ENCODE measurements at regions not wholly inside any gene's neighbourhood (a gene's known extent, or its start where the extent isn't known, plus 50 kb on each side); places are given as distances from the start of the nearest gene placed in this dataset.

DNA sequence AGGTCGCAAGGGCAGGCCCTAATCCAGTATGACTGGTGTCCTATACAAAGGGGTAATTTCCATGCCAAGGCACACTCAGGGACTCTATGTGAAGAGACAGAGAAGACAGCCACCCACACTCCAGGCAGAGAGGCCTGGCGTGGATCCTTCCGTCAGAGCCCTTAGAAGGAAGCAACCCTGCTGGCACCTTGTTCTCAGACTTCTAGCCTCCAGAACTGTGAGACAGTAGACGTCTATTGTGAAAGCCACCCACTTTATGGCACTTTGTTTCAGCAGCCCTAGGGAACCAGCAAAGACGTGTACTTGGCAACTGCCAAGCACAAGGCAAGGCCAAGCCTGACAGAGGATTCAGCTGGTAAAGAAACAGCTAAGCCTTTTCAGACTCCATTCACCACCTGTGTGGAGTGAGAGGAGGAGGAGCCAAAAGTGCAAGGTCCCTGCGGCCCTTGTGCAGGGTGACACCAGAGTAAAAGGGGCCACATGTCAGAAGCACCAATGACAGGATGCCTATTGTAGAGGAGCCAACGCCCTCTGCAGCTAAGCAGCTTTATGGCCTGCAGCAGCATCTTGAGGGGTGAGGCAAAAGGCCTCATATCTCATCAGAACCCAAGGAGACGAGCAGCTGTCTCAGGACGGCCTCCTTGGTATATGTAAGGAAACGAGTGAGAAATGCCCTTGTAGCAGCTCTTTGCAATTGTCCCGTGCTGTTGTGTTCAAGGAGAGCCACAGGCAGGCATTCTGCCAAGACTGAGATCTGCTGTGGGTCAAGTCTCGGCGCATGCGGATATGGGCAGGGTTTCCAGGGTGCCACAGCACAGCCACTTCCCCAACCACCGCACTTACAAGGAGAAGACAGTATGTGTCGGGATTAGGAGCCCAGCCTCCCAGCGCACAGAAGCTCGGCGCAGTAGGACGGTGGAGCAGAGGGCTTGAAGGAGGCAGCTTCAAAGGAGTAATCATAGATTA, 121.5 kb upstream of the LIPC start:
- Histone ChIP-seq H3K9me3 (ENCODE audit: control insufficient read depth in 2 of 3, low read length in 3 of 3) (no peaks in the 10 kb centered on the region), H3K27ac (ENCODE audit: low read depth, low read length) (no peak overlapping the region), H3K4me3 (ENCODE audit: low read length) (no peak overlapping the region), H3K4me1 (ENCODE audit: control insufficient read depth in 2 of 2, insufficient read depth in 2 of 2, low read length in 2 of 2) (peaks cover 12 to 20% of the 10 kb centered on the region in 2 donors), H3K27me3 (ENCODE audit: control insufficient read depth in 2 of 2, insufficient read depth in 2 of 2, low read length in 2 of 2) (no peaks in the 10 kb centered on the region), H3K36me3 (ENCODE audit: control insufficient read depth in 2 of 3, insufficient read depth in 3 of 3, low read length in 3 of 3) (no peaks in the 10 kb centered on the region)
- Mint-ChIP-seq H3K36me3 (peaks cover 0 to 4% (median 0%) of the 10 kb centered on the region in 5 donors), H3K27ac (peak overlapping the region in 3 of 9 donors; percentile 38 to 63 (median 53)), H3K4me3 (peak overlapping the region in 1 of 10 donors; percentile 14), H3K9me3 (peaks cover 0 to 3% (median 0%) of the 10 kb centered on the region in 11 donors), H3K4me1 (peaks cover 26 to 63% (median 39%) of the 10 kb centered on the region in 7 donors), H3K27me3 (no peaks in the 10 kb centered on the region)
- CTCF ChIA-PET, result no interaction called here
- no peak for ATAC-seq
- intact Hi-C loops (cut with micrococcal nuclease), result loop anchor here in 1 of 2 donors (10.0 kb wide), 1 partner anchor 105 kb away; no protein-coding TSS in a partner anchor
- DNase-seq, result no peak
- POLR2A ChIA-PET, result no interaction called here

DNA sequence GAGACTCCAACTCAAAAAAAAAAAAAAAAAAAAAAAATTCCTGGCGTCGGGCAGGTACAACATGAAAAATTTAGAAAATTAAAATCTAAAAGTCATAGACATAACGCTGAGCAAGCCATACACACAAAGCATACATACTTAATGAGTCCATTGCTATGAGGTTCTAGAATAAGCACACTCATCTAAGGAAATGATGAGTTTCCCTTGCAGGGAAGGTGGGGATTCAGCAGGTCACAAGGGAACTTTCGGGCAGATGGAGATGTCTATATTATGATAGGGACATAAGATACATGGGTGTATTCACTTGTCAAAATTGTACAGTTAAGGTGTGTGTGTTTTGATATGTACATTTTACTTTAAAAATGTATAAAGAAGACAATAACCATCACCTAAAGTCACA, 120.2 kb upstream of the LIPC start:
- intact Hi-C loops (cut with micrococcal nuclease), result loop anchor here in 1 of 2 donors (10.0 kb wide), 1 partner anchor 103 kb away; no protein-coding TSS in a partner anchor
- peak overlapping the region in 2 of 9 donors; percentile 2 to 19 for H3K27ac Mint-ChIP-seq

DNA sequence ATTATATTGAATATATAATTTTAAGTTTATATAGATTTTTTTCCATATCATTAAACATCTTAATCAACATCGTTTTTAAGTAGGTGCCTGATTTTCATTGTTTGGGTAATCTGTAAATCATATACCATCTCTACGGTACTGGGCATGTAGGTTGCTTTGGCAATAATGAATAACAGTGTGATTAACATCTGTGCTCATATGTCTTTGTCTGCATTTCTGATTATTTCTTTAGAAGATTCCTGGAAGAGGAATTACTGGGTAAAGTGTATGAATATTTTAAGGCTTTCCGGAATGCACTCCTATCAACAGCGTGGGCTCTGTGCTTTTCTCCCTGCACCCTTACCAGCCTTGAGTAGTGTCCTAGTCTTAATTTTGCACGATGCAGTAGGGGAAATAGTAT, 119.8 kb upstream of the LIPC start:
- H3K36me3 Mint-ChIP-seq, result peaks cover 0 to 8% (median 0%) of the 10 kb centered on the region in 5 donors
- CTCF ChIA-PET, result no interaction called here
- H3K4me3 ChIP-seq (ENCODE audit: low read length), result no peak overlapping the region
- H3K4me3 Mint-ChIP-seq, result no peak overlapping the region
- peaks cover 0 to 14% (median 0%) of the 10 kb centered on the region in 11 donors for H3K9me3 Mint-ChIP-seq
- peak overlapping the region in 2 of 9 donors; percentile 19 to 44 for H3K27ac Mint-ChIP-seq
- H3K4me1 ChIP-seq (ENCODE audit: control insufficient read depth in 2 of 2, insufficient read depth in 2 of 2, low read length in 2 of 2), result peaks cover 14 to 25% of the 10 kb centered on the region in 2 donors
- H3K27me3 ChIP-seq (ENCODE audit: control insufficient read depth in 2 of 2, insufficient read depth in 2 of 2, low read length in 2 of 2), result no peaks in the 10 kb centered on the region
- POLR2A ChIA-PET, result no interaction called here
- H3K36me3 ChIP-seq (ENCODE audit: control insufficient read depth in 2 of 3, insufficient read depth in 3 of 3, low read length in 3 of 3), result no peaks in the 10 kb centered on the region
- no peaks in the 10 kb centered on the region for H3K27me3 Mint-ChIP-seq
- DNase-seq, result no peak
- ATAC-seq, result no peak
- no peak overlapping the region for H3K27ac ChIP-seq (ENCODE audit: low read depth, low read length)
- no peaks in the 10 kb centered on the region for H3K9me3 ChIP-seq (ENCODE audit: control insufficient read depth in 2 of 3, low read length in 3 of 3)
- peaks cover 26 to 68% (median 46%) of the 10 kb centered on the region in 7 donors for H3K4me1 Mint-ChIP-seq
- intact Hi-C loops (cut with micrococcal nuclease), result loop anchor here in 1 of 2 donors (10.0 kb wide), 1 partner anchor 103 kb away; no protein-coding TSS in a partner anchor

More for the DNA sequence above, 120.2 kb upstream of the LIPC start:
- Histone ChIP-seq H3K27me3 (ENCODE audit: control insufficient read depth in 2 of 2, insufficient read depth in 2 of 2, low read length in 2 of 2) (no peaks in the 10 kb centered on the region), H3K9me3 (ENCODE audit: control insufficient read depth in 2 of 3, low read length in 3 of 3) (no peaks in the 10 kb centered on the region), H3K36me3 (ENCODE audit: control insufficient read depth in 2 of 3, insufficient read depth in 3 of 3, low read length in 3 of 3) (no peaks in the 10 kb centered on the region), H3K27ac (ENCODE audit: low read depth, low read length) (no peak overlapping the region), H3K4me1 (ENCODE audit: control insufficient read depth in 2 of 2, insufficient read depth in 2 of 2, low read length in 2 of 2) (peaks cover 14 to 25% of the 10 kb centered on the region in 2 donors), H3K4me3 (ENCODE audit: low read length) (no peak overlapping the region)
- H3K9me3 Mint-ChIP-seq, result peaks cover 0 to 9% (median 0%) of the 10 kb centered on the region in 11 donors
- no peak for DNase-seq
- H3K36me3 Mint-ChIP-seq, result peaks cover 0 to 8% (median 0%) of the 10 kb centered on the region in 5 donors
- no peak for ATAC-seq
- no peak overlapping the region for H3K4me3 Mint-ChIP-seq
- no peaks in the 10 kb centered on the region for H3K27me3 Mint-ChIP-seq
- peaks cover 30 to 68% (median 45%) of the 10 kb centered on the region in 7 donors for H3K4me1 Mint-ChIP-seq
- ChIA-PET POLR2A (no interaction called here), CTCF (no interaction called here)

DNA sequence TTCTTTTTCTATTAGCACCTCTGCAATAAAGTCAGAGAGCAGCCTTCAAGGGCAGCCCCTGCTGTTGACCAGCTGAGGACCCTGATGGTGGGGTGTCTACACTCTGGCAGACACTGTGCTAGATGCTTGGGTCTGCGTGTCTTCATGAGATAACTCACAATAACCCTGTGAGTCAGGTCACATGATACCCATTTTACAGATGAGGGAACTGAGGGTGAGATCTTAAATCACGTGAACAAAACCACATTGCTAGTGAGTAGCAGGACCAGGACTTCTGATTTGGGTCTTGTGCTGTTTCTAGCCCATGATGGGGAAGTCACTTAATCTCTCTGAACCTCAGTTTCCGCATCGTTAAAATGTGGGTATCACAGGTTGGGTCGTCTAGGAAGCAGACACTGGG, 118.5 kb upstream of the LIPC start:
- Histone ChIP-seq H3K27me3 (ENCODE audit: control insufficient read depth in 2 of 2, insufficient read depth in 2 of 2, low read length in 2 of 2) (no peaks in the 10 kb centered on the region), H3K4me1 (ENCODE audit: control insufficient read depth in 2 of 2, insufficient read depth in 2 of 2, low read length in 2 of 2) (peaks cover 14 to 25% of the 10 kb centered on the region in 2 donors), H3K4me3 (ENCODE audit: low read length) (no peak overlapping the region), H3K27ac (ENCODE audit: low read depth, low read length) (no peak overlapping the region), H3K9me3 (ENCODE audit: control insufficient read depth in 2 of 3, low read length in 3 of 3) (no peaks in the 10 kb centered on the region), H3K36me3 (ENCODE audit: control insufficient read depth in 2 of 3, insufficient read depth in 3 of 3, low read length in 3 of 3) (no peaks in the 10 kb centered on the region)
- H3K4me3 Mint-ChIP-seq, result peak overlapping the region in 3 of 10 donors; percentile 25 to 49 (median 37)
- DNase-seq (no peak), ATAC-seq (peak; percentile 60)
- intact Hi-C loops (cut with micrococcal nuclease), result loop anchor here in 1 of 2 donors (10.0 kb wide), 1 partner anchor 101 kb away; no protein-coding TSS in a partner anchor
- peak overlapping the region; percentile 24 to 88 (median 72) for H3K27ac Mint-ChIP-seq
- H3K4me1 Mint-ChIP-seq, result peaks cover 22 to 66% (median 52%) of the 10 kb centered on the region in 7 donors
- peaks cover 0 to 13% (median 0%) of the 10 kb centered on the region in 5 donors for H3K36me3 Mint-ChIP-seq
- CTCF ChIA-PET, result no interaction called here
- no peaks in the 10 kb centered on the region for H3K27me3 Mint-ChIP-seq
- POLR2A ChIA-PET, result no interaction called here
- H3K9me3 Mint-ChIP-seq, result peaks cover 0 to 17% (median 0%) of the 10 kb centered on the region in 11 donors

DNA sequence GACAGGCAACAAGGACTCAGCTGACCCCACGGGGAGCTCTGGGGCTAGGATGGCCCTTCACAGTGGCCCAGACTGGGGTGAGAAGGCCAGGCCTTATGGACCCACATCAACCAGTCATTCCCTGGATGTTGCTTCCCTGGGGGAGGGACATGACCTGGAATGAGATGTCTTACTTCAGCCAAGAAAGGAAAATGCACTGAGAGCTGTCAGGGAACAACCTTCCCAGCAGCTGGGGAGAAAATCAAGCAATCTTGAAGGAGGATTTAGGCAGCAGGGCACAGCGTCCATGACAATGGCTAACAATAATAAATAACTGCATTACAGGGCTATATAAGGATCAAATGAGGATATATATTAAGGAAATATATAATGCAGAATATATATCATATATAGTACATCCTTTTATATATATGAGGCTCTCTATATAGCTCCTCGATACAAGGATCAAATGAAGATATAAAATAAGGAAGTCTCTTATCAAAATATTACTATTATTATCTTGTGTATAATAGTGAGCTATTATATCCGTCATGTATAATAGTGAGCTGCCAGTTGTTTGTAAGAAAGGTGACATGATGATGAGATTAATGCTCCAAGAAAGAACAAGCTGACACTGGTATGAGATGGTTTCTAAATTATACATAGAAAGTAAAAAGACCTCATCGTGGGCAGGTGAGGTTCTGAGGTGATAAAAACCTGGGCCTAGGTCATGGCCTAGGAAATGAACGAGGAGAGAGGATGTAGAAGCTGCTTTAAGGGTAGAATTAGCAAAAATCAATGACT, 117.8 kb upstream of the LIPC start:
- H3K9me3 Mint-ChIP-seq, result peaks cover 0 to 17% (median 0%) of the 10 kb centered on the region in 11 donors
- H3K36me3 ChIP-seq (ENCODE audit: control insufficient read depth in 2 of 3, insufficient read depth in 3 of 3, low read length in 3 of 3), result no peaks in the 10 kb centered on the region
- H3K4me1 ChIP-seq (ENCODE audit: control insufficient read depth in 2 of 2, insufficient read depth in 2 of 2, low read length in 2 of 2), result peaks cover 14 to 25% of the 10 kb centered on the region in 2 donors
- no peaks in the 10 kb centered on the region for H3K9me3 ChIP-seq (ENCODE audit: control insufficient read depth in 2 of 3, low read length in 3 of 3)
- peaks cover 0 to 13% (median 0%) of the 10 kb centered on the region in 5 donors for H3K36me3 Mint-ChIP-seq
- intact Hi-C loops (cut with micrococcal nuclease), result loop anchor here in 1 of 2 donors (10.0 kb wide), 1 partner anchor 101 kb away; no protein-coding TSS in a partner anchor
- H3K4me1 Mint-ChIP-seq, result peaks cover 22 to 66% (median 52%) of the 10 kb centered on the region in 7 donors
- H3K27ac Mint-ChIP-seq, result peak overlapping the region; percentile 71 to 94 (median 86)
- DNase-seq (no peak), ATAC-seq (no peak)
- H3K4me3 ChIP-seq (ENCODE audit: low read length), result peak overlapping the region; percentile 18
- CTCF ChIA-PET, result interaction anchor here (0.6 kb wide), 1 partner anchor 446 kb away, joined by 5 read pairs; no protein-coding TSS in a partner anchor
- H3K27ac ChIP-seq (ENCODE audit: low read depth, low read length), result peak overlapping the region; percentile 48
- POLR2A ChIA-PET, result interaction anchor here (0.7 to 1.7 kb wide), 3 partner anchors 9 to 300 kb away, joined by 3 to 4 read pairs (median 3); no protein-coding TSS in a partner anchor
- H3K27me3 ChIP-seq (ENCODE audit: control insufficient read depth in 2 of 2, insufficient read depth in 2 of 2, low read length in 2 of 2), result no peaks in the 10 kb centered on the region
- H3K4me3 Mint-ChIP-seq, result peak overlapping the region in 9 of 10 donors; percentile 22 to 78 (median 64)
- H3K27me3 Mint-ChIP-seq, result no peaks in the 10 kb centered on the region

Data from naive thymus-derived CD4-positive, alpha-beta T cell (primary cell).